ENCODE measurements at regions not wholly inside any gene's neighbourhood (a gene's known extent, or its start where the extent isn't known, plus 50 kb on each side); places are given as distances from the start of the nearest gene placed in this dataset.

GRCh38 chr2:40962026-40962425 lies 510.1 kb upstream of the SLC8A1 start:
- no peak for TF ChIP-seq CTCF (IDR thresholded peaks at IDR 0.05; ENCODE audit: insufficient read depth, low read depth, low read length)
- no peak for TF ChIP-seq EZH2 (IDR thresholded peaks at IDR 0.05; ENCODE audit: insufficient read depth, low read length)

Measured in astrocyte (in vitro differentiated cells and primary cell).